Endothelial cell of umbilical vein (primary cell): ENCODE measurements at regions not wholly inside any gene's neighbourhood (a gene's known extent, or its start where the extent isn't known, plus 50 kb on each side); places are given as distances from the start of the nearest gene placed in this dataset.

Experiments
- BruUV-seq: library from RNA; stranded (reverse); fragments of 400-500 nt; replicated peaks from 2 replicates; lab custom pipeline; 2021; lab: Mats Ljungman, UMichigan
- CTCF ChIA-PET: fragments of 300-600, 350-600 bp; sonication (Branson Sonifier 250); formaldehyde crosslinking; loops from one replicate; lab custom pipeline; 2021; ENCODE audit warnings: antibody characterized with exemption, inconsistent platforms; lab: Charles Lee
- POLR2A ChIA-PET: fragments of 300-600, 350-600 bp; sonication (Branson Sonifier 250); formaldehyde crosslinking; loops from one replicate; lab custom pipeline; 2021; ENCODE audit warnings: antibody characterized with exemption, inconsistent platforms; lab: Charles Lee
- DNase-seq: peaks from one replicate; pipeline ENCODE4 v3.0.0-alpha.2; 2011; ENCODE audit warnings: low read depth, low spot score
- FAIRE-seq: peaks from 2 replicates; lab custom pipeline; 2011; peaks lifted over from hg19 to GRCh38; lab: Jason Lieb, UNC
- H2AFZ ChIP-seq: 2 replicates; pipeline ENCODE4 v1.6.0; 2012; ENCODE audit warnings: low read depth, low read length, control low read depth, inconsistent platforms
- H3K27ac ChIP-seq: 2 replicates; pipeline ENCODE4 v1.5.1; 2011; ENCODE audit warnings: low read depth, mild to moderate bottlenecking, control low read depth, low read length, moderate library complexity; ENCODE audit not compliant: insufficient read depth
- H3K27me3 ChIP-seq, 2 experiments: 2 replicates each; pipeline versions ENCODE4 v1.6.0 to v1.6.1; 2011; ENCODE audit warnings: low read length in 2 of 2, mixed read lengths in 1 of 2; ENCODE audit not compliant: control insufficient read depth in 2 of 2, insufficient read depth in 2 of 2
- H3K36me3 ChIP-seq, 2 experiments: 2 replicates in 1 of 2; 3 replicates in 1 of 2; pipeline ENCODE4 v1.5.1; 2011; ENCODE audit warnings: low read length in 2 of 2, mild to moderate bottlenecking in 1 of 2, moderate library complexity in 1 of 2; ENCODE audit not compliant: control insufficient read depth in 2 of 2, insufficient read depth in 2 of 2; ENCODE audit errors: extremely low read depth in 1 of 2
- H3K4me1 ChIP-seq: 3 replicates; pipeline ENCODE4 v1.5.1; 2011; ENCODE audit warnings: mild to moderate bottlenecking, low read length; ENCODE audit not compliant: control insufficient read depth, insufficient read depth; ENCODE audit errors: extremely low read depth
- H3K4me2 ChIP-seq: 2 replicates; pipeline ENCODE4 v1.6.1; 2011; ENCODE audit warnings: low read length, control low read depth, mixed read lengths; ENCODE audit not compliant: insufficient read depth
- H3K4me3 ChIP-seq, 3 experiments: fragments of 200-600 bp in 1 of 3; sonication (generic), shearing (Covaris generic) in 1 of 3; replicated peaks in 1 of 3; 2 replicates each; pipeline ENCODE4 v1.5.1; 2011 to 2016; ENCODE audit warnings: control low read depth in 3 of 3, low read length in 3 of 3, mild to moderate bottlenecking in 2 of 3, inconsistent platforms in 1 of 3, low read depth in 1 of 3, moderate library complexity in 1 of 3; ENCODE audit not compliant: insufficient read depth in 1 of 3
- H3K79me2 ChIP-seq: 2 replicates; pipeline ENCODE4 v1.6.0; 2012; ENCODE audit warnings: low read length, inconsistent platforms; ENCODE audit not compliant: control insufficient read depth, insufficient read depth
- H3K9ac ChIP-seq: replicated peaks from 2 replicates; pipeline ENCODE3; 2011; ENCODE audit warnings: low read length, control low read depth; ENCODE audit not compliant: insufficient read depth; ENCODE audit errors: extremely low read depth
- H3K9me1 ChIP-seq: replicated peaks from 3 replicates; pipeline ENCODE4 v1.6.0; 2011; ENCODE audit warnings: mild to moderate bottlenecking, low read length; ENCODE audit not compliant: control insufficient read depth, insufficient read depth; ENCODE audit errors: extremely low read depth
- H3K9me3 ChIP-seq: replicated peaks from 2 replicates; pipeline ENCODE4 v1.5.1; 2012; ENCODE audit warnings: low read length, inconsistent platforms; ENCODE audit not compliant: control insufficient read depth, insufficient read depth
- H4K20me1 ChIP-seq: replicated peaks from 2 replicates; pipeline ENCODE3; 2011; ENCODE audit warnings: mild to moderate bottlenecking, low read length; ENCODE audit not compliant: control insufficient read depth, insufficient read depth; ENCODE audit errors: extremely low read depth
- FOS ChIP-seq: IDR thresholded peaks from 2 replicates; pipeline ENCODE4 v1.6.1; 2011; ENCODE audit warnings: mild to moderate bottlenecking, low read length, moderate library complexity, borderline replicate concordance; ENCODE audit not compliant: insufficient read depth
- GATA2 ChIP-seq: IDR thresholded peaks from 2 replicates; pipeline ENCODE4 v1.7.0; 2011; ENCODE audit warnings: low read depth, mild to moderate bottlenecking, moderate library complexity, mixed read lengths, low read length; ENCODE audit not compliant: insufficient read length, insufficient read depth
- JUN ChIP-seq: IDR thresholded peaks from 2 replicates; pipeline ENCODE4 v1.6.1; 2011; ENCODE audit warnings: borderline replicate concordance, low read depth; ENCODE audit not compliant: insufficient read length, insufficient read depth
- MYC ChIP-seq: IDR thresholded peaks from one replicate; pipeline ENCODE4 v1.6.1; 2011; ENCODE audit warnings: mild to moderate bottlenecking, low read depth, low read length
- POLR2A ChIP-seq: IDR thresholded peaks from 2 replicates; pipeline ENCODE4 v1.6.1; 2012; ENCODE audit warnings: low read depth, mild to moderate bottlenecking, control low read depth, low read length
- POLR2AphosphoS5 ChIP-seq: IDR thresholded peaks from 2 replicates; pipeline ENCODE4 v1.6.1; 2012; ENCODE audit warnings: low read depth, mild to moderate bottlenecking, control low read depth, low read length, moderate library complexity; ENCODE audit not compliant: insufficient read depth
- dilution Hi-C: fragments of 300-500 bp; cut with MboI; formaldehyde crosslinking; loops from one replicate; pipeline ENCODE4 v1.15.0; 2019; ENCODE audit warnings: low sequenced_read_pairs; ENCODE audit not compliant: extremely low pct_ligation_motif_present
- intact Hi-C: fragments of 100-400 bp; cut with micrococcal nuclease; formaldehyde crosslinking; loops from one replicate; pipeline ENCODE4 v1.10.0; 2022
- TF ChIP-seq, protein P1 (sequence below): IDR thresholded peaks from 2 replicates; pipeline ENCODE4 v1.6.1; 2011; ENCODE audit not compliant: insufficient read depth, insufficient read length
- TF ChIP-seq, protein P2 (sequence below), 2 donors: IDR thresholded peaks; 1 replicate in 1 of 2; 2 replicates in 1 of 2; pipeline ENCODE4 v1.5.1; 2011; ENCODE audit warnings: low read length in 2 of 2, mild to moderate bottlenecking in 2 of 2, moderate library complexity in 2 of 2, control low read depth in 1 of 2, inconsistent platforms in 1 of 2, low read depth in 1 of 2; ENCODE audit not compliant: insufficient read depth in 1 of 2; ENCODE audit errors: extremely low read depth in 1 of 2

- no TSS peak for BruUV-seq
- no peak overlapping the region for H3K4me2 ChIP-seq
- no peaks in the 10 kb centered on the region for H3K36me3 ChIP-seq
- intact Hi-C loops (no loop called here), dilution Hi-C loops (no loop called here)
- no peak overlapping the region for H3K4me3 ChIP-seq
- CTCF ChIA-PET, result no interaction called here
- H3K79me2 ChIP-seq, result no peaks in the 10 kb centered on the region
- no peak overlapping the region for H2AFZ ChIP-seq
- H3K9me1 ChIP-seq, result no peaks in the 10 kb centered on the region
- no peak for TF ChIP-seq POLR2AphosphoS5
- no peak for TF ChIP-seq POLR2A
- TF ChIP-seq, protein P1, sequence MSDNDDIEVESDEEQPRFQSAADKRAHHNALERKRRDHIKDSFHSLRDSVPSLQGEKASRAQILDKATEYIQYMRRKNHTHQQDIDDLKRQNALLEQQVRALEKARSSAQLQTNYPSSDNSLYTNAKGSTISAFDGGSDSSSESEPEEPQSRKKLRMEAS, result no peak
- no peak for TF ChIP-seq JUN
- TF ChIP-seq, protein P2, sequence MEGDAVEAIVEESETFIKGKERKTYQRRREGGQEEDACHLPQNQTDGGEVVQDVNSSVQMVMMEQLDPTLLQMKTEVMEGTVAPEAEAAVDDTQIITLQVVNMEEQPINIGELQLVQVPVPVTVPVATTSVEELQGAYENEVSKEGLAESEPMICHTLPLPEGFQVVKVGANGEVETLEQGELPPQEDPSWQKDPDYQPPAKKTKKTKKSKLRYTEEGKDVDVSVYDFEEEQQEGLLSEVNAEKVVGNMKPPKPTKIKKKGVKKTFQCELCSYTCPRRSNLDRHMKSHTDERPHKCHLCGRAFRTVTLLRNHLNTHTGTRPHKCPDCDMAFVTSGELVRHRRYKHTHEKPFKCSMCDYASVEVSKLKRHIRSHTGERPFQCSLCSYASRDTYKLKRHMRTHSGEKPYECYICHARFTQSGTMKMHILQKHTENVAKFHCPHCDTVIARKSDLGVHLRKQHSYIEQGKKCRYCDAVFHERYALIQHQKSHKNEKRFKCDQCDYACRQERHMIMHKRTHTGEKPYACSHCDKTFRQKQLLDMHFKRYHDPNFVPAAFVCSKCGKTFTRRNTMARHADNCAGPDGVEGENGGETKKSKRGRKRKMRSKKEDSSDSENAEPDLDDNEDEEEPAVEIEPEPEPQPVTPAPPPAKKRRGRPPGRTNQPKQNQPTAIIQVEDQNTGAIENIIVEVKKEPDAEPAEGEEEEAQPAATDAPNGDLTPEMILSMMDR (IDR thresholded peaks at IDR 0.05; ENCODE audit: extremely low read depth in 1 of 2, insufficient read depth in 1 of 2, low read depth in 1 of 2, low read length in 2 of 2), result no peak
- no peak for TF ChIP-seq FOS
- H3K27ac ChIP-seq, result no peak overlapping the region
- H4K20me1 ChIP-seq, result no peaks in the 10 kb centered on the region
- no peaks in the 10 kb centered on the region for H3K9me3 ChIP-seq
- FAIRE-seq, result no peak
- no peak overlapping the region for H3K9ac ChIP-seq
- POLR2A ChIA-PET, result no interaction called here
- no peaks in the 10 kb centered on the region for H3K27me3 ChIP-seq
- DNase-seq, result no peak
- no peaks in the 10 kb centered on the region for H3K4me1 ChIP-seq
Observed at GRCh38 chr6:119758385-119758784, 408.8 kb upstream of the MAN1A1 start.

DNA sequence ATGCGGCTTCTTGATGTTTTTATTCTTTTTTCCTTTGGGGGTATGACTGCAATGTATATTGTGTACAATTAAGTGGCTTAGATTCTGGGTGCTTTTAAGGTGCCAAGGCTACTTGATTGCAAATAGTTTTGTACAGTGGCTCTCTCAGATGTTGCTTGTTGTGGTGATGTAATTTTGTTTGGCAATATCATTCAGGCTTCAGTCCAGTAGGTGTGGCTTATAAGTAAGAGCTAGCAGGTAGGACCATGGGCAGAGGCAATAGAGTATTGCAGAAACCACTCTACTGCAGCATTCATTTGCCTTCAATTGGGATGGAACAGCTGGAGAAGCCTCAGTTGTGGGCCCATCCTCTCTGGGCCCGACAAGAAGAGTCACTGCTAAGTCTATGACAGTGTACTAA is 407.9 kb upstream of the MAN1A1 start:
- Histone ChIP-seq H3K4me3 (no peak overlapping the region), H3K9me1 (no peaks in the 10 kb centered on the region), H2AFZ (no peak overlapping the region), H3K27ac (no peak overlapping the region), H3K4me2 (no peak overlapping the region), H3K4me1 (no peaks in the 10 kb centered on the region), H3K9me3 (no peaks in the 10 kb centered on the region), H3K9ac (no peak overlapping the region), H4K20me1 (no peaks in the 10 kb centered on the region), H3K79me2 (no peaks in the 10 kb centered on the region), H3K36me3 (no peaks in the 10 kb centered on the region), H3K27me3 (no peaks in the 10 kb centered on the region)
- dilution Hi-C loops, result no loop called here
- DNase-seq (no peak), FAIRE-seq (no peak)
- TF ChIP-seq MYC, result no peak
- TF ChIP-seq GATA2, result no peak
- TF ChIP-seq, protein P1, result no peak
- intact Hi-C loops, result no loop called here
- POLR2A ChIA-PET, result no interaction called here
- CTCF ChIA-PET, result no interaction called here
- BruUV-seq, result no TSS peak
